T-cell (primary cell): ENCODE measurements at regions not wholly inside any gene's neighbourhood (a gene's known extent, or its start where the extent isn't known, plus 50 kb on each side); places are given as distances from the start of the nearest gene placed in this dataset.

ENCODE experiments used
- ATAC-seq, 4 experiments: fragments of 200-7000 bp in 3 of 4; fragments of 150-1000 bp in 1 of 4; cut with Tn5 transposase; replicated peaks in 1 of 4; 1 replicate in 3 of 4; 2 replicates in 1 of 4; pipeline ENCODE4 v1.10.0; 2021; ENCODE audit warnings: moderate library complexity in 3 of 4, mild to moderate bottlenecking in 2 of 4, moderate number of reproducible peaks in 1 of 4
- CTCF ChIA-PET, 2 donors: fragments of 300-600 bp; sonication (Branson Sonifier 250); formaldehyde crosslinking; loops; one replicate each; lab custom pipeline; 2022; ENCODE audit warnings: antibody characterized with exemption in 2 of 2; lab: Charles Lee
- POLR2A ChIA-PET, 2 donors: fragments of 300-600 bp; sonication (Branson Sonifier 250); formaldehyde crosslinking; loops; one replicate each; lab custom pipeline; 2022; ENCODE audit warnings: antibody characterized with exemption in 2 of 2; lab: Charles Lee
- DNase-seq, 35 experiments: peaks; one replicate each; pipeline versions ENCODE4 v3.0.0 to v3.0.0-alpha.2; 2013 to 2023
- H3K27ac ChIP-seq: one replicate; pipeline ENCODE4 v1.5.1; 2013; ENCODE audit warnings: low read length
- H3K27me3 ChIP-seq, 2 experiments: replicated peaks in 1 of 2; 1 replicate in 1 of 2; 2 replicates in 1 of 2; pipeline versions ENCODE4 v1.6.1 to v1.7.0; 2013; ENCODE audit warnings: low read length in 1 of 2, mixed read lengths in 1 of 2; ENCODE audit not compliant: control insufficient read depth in 2 of 2, insufficient read depth in 2 of 2; ENCODE audit errors: extremely low read depth in 1 of 2
- H3K36me3 ChIP-seq, 2 donors: 1 replicate in 1 of 2; 2 replicates in 1 of 2; pipeline versions ENCODE4 v1.6.1 to v1.7.0; 2013; ENCODE audit warnings: low read length in 1 of 2; ENCODE audit not compliant: control insufficient read depth in 2 of 2, insufficient read depth in 1 of 2; ENCODE audit errors: extremely low read depth in 1 of 2
- H3K4me1 ChIP-seq, 2 experiments: 1 replicate in 1 of 2; 2 replicates in 1 of 2; pipeline versions ENCODE4 v1.6.1 to v1.7.0; 2013; ENCODE audit warnings: low read length in 2 of 2, mixed read lengths in 1 of 2; ENCODE audit not compliant: insufficient read depth in 2 of 2, control insufficient read depth in 1 of 2; ENCODE audit errors: extremely low read depth in 1 of 2
- H3K4me3 ChIP-seq, 2 donors: 1 replicate in 1 of 2; 2 replicates in 1 of 2; pipeline versions ENCODE4 v1.5.1 to v1.7.0; 2013; ENCODE audit warnings: mild to moderate bottlenecking in 2 of 2, low read length in 1 of 2, moderate library complexity in 1 of 2; ENCODE audit not compliant: control insufficient read depth in 1 of 2; ENCODE audit errors: extremely low read depth in 1 of 2
- H3K9me3 ChIP-seq: 2 replicates; pipeline ENCODE4 v1.7.0; 2013
- H3K27ac Mint-ChIP-seq, 2 donors: one replicate each; pipeline ENCODE4 v1.8.0; 2020 to 2021; ENCODE audit warnings: mild to moderate bottlenecking in 2 of 2, mixed read lengths in 2 of 2
- H3K27me3 Mint-ChIP-seq, 2 donors: one replicate each; pipeline ENCODE4 v1.8.0; 2021 to 2022; ENCODE audit warnings: mixed read lengths in 2 of 2
- H3K36me3 Mint-ChIP-seq: one replicate; pipeline ENCODE4 v1.8.0; 2021; ENCODE audit warnings: mixed read lengths
- H3K4me1 Mint-ChIP-seq, 3 donors: one replicate each; pipeline ENCODE4 v1.8.0; 2020 to 2022; ENCODE audit warnings: mixed read lengths in 3 of 3, mild to moderate bottlenecking in 1 of 3
- H3K4me3 Mint-ChIP-seq, 3 donors: one replicate each; pipeline ENCODE4 v1.8.0; 2020 to 2022; ENCODE audit warnings: mild to moderate bottlenecking in 3 of 3, mixed read lengths in 3 of 3, moderate library complexity in 3 of 3
- H3K9me3 Mint-ChIP-seq, 3 donors: one replicate each; pipeline ENCODE4 v1.8.0; 2020 to 2022; ENCODE audit warnings: mixed read lengths in 3 of 3
- WGBS: methylation state at CpG from one replicate; pipeline ENCODE4 v1.1.5; 2013; ENCODE audit warnings: missing lambda C conversion rate; ENCODE audit not compliant: insufficient coverage; 5-methylcytosine and 5-hydroxymethylcytosine counted together

GRCh38 chr10:47092376-47092775, 181.1 kb downstream of the PTPN20 start:
- Histone ChIP-seq H3K4me3 (no peak overlapping the region), H3K9me3 (no peaks in the 10 kb centered on the region), H3K27me3 (peaks cover 0 to 15% of the 10 kb centered on the region in 2 experiments), H3K36me3 (no peaks in the 10 kb centered on the region), H3K27ac (no peak overlapping the region), H3K4me1 (peaks cover 0 to 11% of the 10 kb centered on the region in 2 experiments)
- ATAC-seq (no peak), DNase-seq (no peak)
- CTCF ChIA-PET = no interaction called here
- Mint-ChIP-seq H3K9me3 (no peaks in the 10 kb centered on the region), H3K36me3 (no peaks in the 10 kb centered on the region), H3K4me3 (no peak overlapping the region), H3K27ac (no peak overlapping the region), H3K4me1 (peaks cover 8 to 14% (median 13%) of the 10 kb centered on the region in 3 donors), H3K27me3 (peaks cover 0 to 8% of the 10 kb centered on the region in 2 donors)
- 85% methylated on average over 4 of the region's 4 CpGs for WGBS
- POLR2A ChIA-PET = no interaction called here

GRCh38 chr10:47092831-47093230, 181.6 kb downstream of the PTPN20 start:
- no peak overlapping the region for H3K27ac Mint-ChIP-seq
- no peaks in the 10 kb centered on the region for H3K9me3 Mint-ChIP-seq
- no peak overlapping the region for H3K27ac ChIP-seq
- no peaks in the 10 kb centered on the region for H3K36me3 Mint-ChIP-seq
- peaks cover 4 to 9% (median 9%) of the 10 kb centered on the region in 3 donors for H3K4me1 Mint-ChIP-seq
- no peak overlapping the region for H3K4me3 Mint-ChIP-seq
- H3K9me3 ChIP-seq = no peaks in the 10 kb centered on the region
- H3K27me3 ChIP-seq = peaks cover 0 to 15% of the 10 kb centered on the region in 2 experiments
- H3K36me3 ChIP-seq = no peaks in the 10 kb centered on the region
- POLR2A ChIA-PET = no interaction called here
- H3K27me3 Mint-ChIP-seq = peaks cover 0 to 8% of the 10 kb centered on the region in 2 donors
- peaks cover 0 to 9% of the 10 kb centered on the region in 2 experiments for H3K4me1 ChIP-seq
- DNase-seq (no peak), ATAC-seq (no peak)
- no peak overlapping the region for H3K4me3 ChIP-seq
- 91% methylated on average over 5 of the region's 5 CpGs for WGBS
- CTCF ChIA-PET = no interaction called here

GRCh38 chr10:47094126-47094525, 182.9 kb downstream of the PTPN20 start:
- no peak overlapping the region for H3K4me3 ChIP-seq
- ChIA-PET POLR2A (interaction anchor here in 1 of 2 donors (0.6 kb wide), 1 partner anchor 45 kb away, joined by 3 read pairs; no protein-coding TSS in a partner anchor), CTCF (no interaction called here)
- no peaks in the 10 kb centered on the region for H3K9me3 Mint-ChIP-seq
- no peaks in the 10 kb centered on the region for H3K9me3 ChIP-seq
- peaks cover 0 to 8% of the 10 kb centered on the region in 2 donors for H3K27me3 Mint-ChIP-seq
- H3K27me3 ChIP-seq = peaks cover 0 to 15% of the 10 kb centered on the region in 2 experiments
- H3K27ac Mint-ChIP-seq = no peak overlapping the region
- DNase-seq (no peak), ATAC-seq (no peak)
- WGBS = 71% methylated on average over 3 of the region's 9 CpGs
- no peaks in the 10 kb centered on the region for H3K36me3 ChIP-seq
- H3K4me1 Mint-ChIP-seq = no peaks in the 10 kb centered on the region
- no peaks in the 10 kb centered on the region for H3K36me3 Mint-ChIP-seq
- H3K4me3 Mint-ChIP-seq = no peak overlapping the region
- H3K27ac ChIP-seq = no peak overlapping the region
- H3K4me1 ChIP-seq = no peaks in the 10 kb centered on the region

GRCh38 chr10:47094636-47095035, 183.4 kb downstream of the PTPN20 start:
- ATAC-seq = no peak
- no peaks in the 10 kb centered on the region for H3K9me3 ChIP-seq
- WGBS = 63% methylated on average over 5 of the region's 10 CpGs

GRCh38 chr10:47095211-47095610, 184.0 kb downstream of the PTPN20 start:
- no peaks in the 10 kb centered on the region for H3K4me1 Mint-ChIP-seq
- ChIA-PET POLR2A (no interaction called here), CTCF (no interaction called here)
- no peaks in the 10 kb centered on the region for H3K9me3 ChIP-seq
- no peak for DNase-seq
- H3K27me3 ChIP-seq = peaks cover 0 to 15% of the 10 kb centered on the region in 2 experiments
- H3K4me1 ChIP-seq = no peaks in the 10 kb centered on the region
- no peak overlapping the region for H3K27ac ChIP-seq
- H3K27me3 Mint-ChIP-seq = peaks cover 0 to 8% of the 10 kb centered on the region in 2 donors
- 100% methylated on average over 1 of the region's 12 CpGs for WGBS
- H3K27ac Mint-ChIP-seq = no peak overlapping the region
- no peak for ATAC-seq
- H3K4me3 Mint-ChIP-seq = no peak overlapping the region
- H3K4me3 ChIP-seq = no peak overlapping the region
- H3K36me3 Mint-ChIP-seq = no peaks in the 10 kb centered on the region
- H3K36me3 ChIP-seq = no peaks in the 10 kb centered on the region
- no peaks in the 10 kb centered on the region for H3K9me3 Mint-ChIP-seq

More at GRCh38 chr10:47094636-47095035, 183.4 kb downstream of the PTPN20 start:
- DNase-seq = no peak
- ChIA-PET POLR2A (no interaction called here), CTCF (no interaction called here)
- H3K27me3 Mint-ChIP-seq = peaks cover 0 to 8% of the 10 kb centered on the region in 2 donors
- H3K4me3 Mint-ChIP-seq = no peak overlapping the region
- no peak overlapping the region for H3K27ac Mint-ChIP-seq
- no peaks in the 10 kb centered on the region for H3K4me1 Mint-ChIP-seq
- Histone ChIP-seq H3K27me3 (peaks cover 0 to 15% of the 10 kb centered on the region in 2 experiments), H3K4me3 (no peak overlapping the region), H3K36me3 (no peaks in the 10 kb centered on the region), H3K27ac (no peak overlapping the region), H3K4me1 (no peaks in the 10 kb centered on the region)
- no peaks in the 10 kb centered on the region for H3K9me3 Mint-ChIP-seq
- H3K36me3 Mint-ChIP-seq = no peaks in the 10 kb centered on the region

GRCh38 chr10:47095848-47096612, 184.8 kb downstream of the PTPN20 start:
- H3K27me3 Mint-ChIP-seq = peaks cover 0 to 8% of the 10 kb centered on the region in 2 donors
- Histone ChIP-seq H3K36me3 (no peaks in the 10 kb centered on the region), H3K4me1 (no peaks in the 10 kb centered on the region), H3K27ac (no peak overlapping the region), H3K4me3 (no peak overlapping the region), H3K9me3 (no peaks in the 10 kb centered on the region), H3K27me3 (peaks cover 0 to 14% of the 10 kb centered on the region in 2 experiments)
- DNase-seq (no peak), ATAC-seq (no peak)
- H3K4me1 Mint-ChIP-seq = no peaks in the 10 kb centered on the region
- H3K4me3 Mint-ChIP-seq = no peak overlapping the region
- CTCF ChIA-PET = interaction anchor here in 1 of 2 donors (1.3 kb wide), 1 partner anchor 72 kb away, joined by 4 read pairs; no protein-coding TSS in a partner anchor
- POLR2A ChIA-PET = no interaction called here
- H3K36me3 Mint-ChIP-seq = no peaks in the 10 kb centered on the region
- WGBS = 90% methylated on average over 12 of the region's 17 CpGs
- H3K9me3 Mint-ChIP-seq = no peaks in the 10 kb centered on the region
- no peak overlapping the region for H3K27ac Mint-ChIP-seq
